ENCODE measurements at regions not wholly inside any gene's neighbourhood (a gene's known extent, or its start where the extent isn't known, plus 50 kb on each side); places are given as distances from the start of the nearest gene placed in this dataset.
"Not testable (repeated sequence)": the region's sequence is repeated elsewhere in the genome, so short reads cannot be mapped to it uniquely, and the experiment has no call there.

- no peak for DNase-seq
These were observed 111.8 kb downstream of the CAPZA3 start for GRCh38 chr12:18849761-18850160.

- DNase-seq, result no peak
These were observed 112.8 kb downstream of the CAPZA3 start for GRCh38 chr12:18850752-18851151.

DNA sequence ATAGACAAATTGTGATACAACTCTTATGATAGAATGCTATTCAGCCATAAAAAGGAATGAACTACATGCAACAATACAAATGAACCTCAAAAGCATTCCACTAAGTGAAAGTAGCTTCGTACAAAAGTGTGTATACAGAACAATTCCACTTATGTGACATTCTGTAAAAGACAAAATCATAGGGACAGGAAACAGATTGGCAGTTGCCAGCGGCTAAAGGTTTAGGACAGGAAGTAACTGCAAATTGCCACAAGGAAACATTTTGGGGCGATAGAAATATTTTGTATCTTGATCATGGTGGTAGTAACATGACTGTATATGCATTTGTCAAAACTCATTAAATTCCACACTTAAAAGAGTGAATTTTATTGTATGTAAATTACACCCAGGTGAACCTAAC lies 113.4 kb downstream of the CAPZA3 start:
- no peak for DNase-seq

DNA sequence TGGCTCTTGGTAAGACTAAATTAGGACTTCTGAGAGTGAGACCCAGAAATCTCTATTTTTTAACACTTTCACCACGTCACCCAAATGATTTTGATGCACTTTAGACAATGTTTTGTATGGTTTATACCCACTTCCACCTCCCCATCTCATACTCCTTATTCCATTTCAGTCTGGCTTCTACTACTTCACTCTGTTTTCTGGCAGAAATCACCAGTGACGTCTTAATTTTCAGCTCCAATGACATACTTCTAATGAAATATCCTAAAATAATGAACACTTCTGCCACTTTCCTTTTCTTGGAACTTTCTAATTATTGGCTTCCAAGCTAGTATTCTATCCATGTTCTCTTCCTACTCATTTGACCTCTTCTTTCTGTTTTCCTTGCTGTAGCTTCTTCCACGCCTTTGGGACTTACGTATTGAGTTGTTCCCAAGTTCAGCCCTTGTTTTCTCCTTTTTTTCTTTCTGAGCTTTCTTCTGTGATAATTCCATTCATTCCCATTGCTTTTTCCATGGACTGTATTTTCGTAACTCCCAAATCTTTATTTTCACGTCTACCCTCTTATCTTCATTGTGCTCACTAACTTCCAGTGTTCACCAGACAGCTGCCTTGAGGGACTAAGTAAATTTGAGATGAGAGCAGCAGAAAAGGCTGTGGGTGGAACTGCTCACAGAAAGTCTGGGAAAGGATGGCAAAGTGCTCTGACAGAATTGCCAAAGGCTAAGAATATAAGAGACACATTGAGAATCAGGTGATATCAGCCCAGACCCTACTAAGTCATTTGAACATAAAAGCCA lies 115.8 kb downstream of the CAPZA3 start:
- no peak for DNase-seq

DNA sequence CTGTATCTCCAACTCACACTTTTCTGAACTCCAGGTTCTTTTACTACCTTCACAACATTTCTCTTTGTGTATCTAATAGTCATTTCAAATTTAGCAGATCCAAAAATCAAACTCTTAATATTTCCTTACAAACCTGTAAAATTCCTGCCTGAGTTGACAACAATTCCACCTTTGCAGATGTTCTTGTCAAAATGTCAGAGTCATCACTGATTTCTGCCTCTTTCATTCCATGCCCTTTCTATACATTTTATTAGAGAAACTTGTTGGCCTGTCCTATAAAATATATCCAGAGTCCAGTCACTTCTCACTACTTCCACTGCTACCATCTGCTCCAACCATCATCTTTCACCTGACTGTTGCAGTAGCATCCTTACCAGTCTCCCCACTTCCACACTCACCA lies 119.7 kb downstream of the CAPZA3 start:
- no peak for DNase-seq

- DNase-seq, result no peak
These were observed 121.5 kb downstream of the CAPZA3 start for GRCh38 chr12:18859400-18859799.

GRCh38 chr12:18861287-18861858 lies 123.5 kb downstream of the CAPZA3 start:
- DNase-seq, result no peak

DNA sequence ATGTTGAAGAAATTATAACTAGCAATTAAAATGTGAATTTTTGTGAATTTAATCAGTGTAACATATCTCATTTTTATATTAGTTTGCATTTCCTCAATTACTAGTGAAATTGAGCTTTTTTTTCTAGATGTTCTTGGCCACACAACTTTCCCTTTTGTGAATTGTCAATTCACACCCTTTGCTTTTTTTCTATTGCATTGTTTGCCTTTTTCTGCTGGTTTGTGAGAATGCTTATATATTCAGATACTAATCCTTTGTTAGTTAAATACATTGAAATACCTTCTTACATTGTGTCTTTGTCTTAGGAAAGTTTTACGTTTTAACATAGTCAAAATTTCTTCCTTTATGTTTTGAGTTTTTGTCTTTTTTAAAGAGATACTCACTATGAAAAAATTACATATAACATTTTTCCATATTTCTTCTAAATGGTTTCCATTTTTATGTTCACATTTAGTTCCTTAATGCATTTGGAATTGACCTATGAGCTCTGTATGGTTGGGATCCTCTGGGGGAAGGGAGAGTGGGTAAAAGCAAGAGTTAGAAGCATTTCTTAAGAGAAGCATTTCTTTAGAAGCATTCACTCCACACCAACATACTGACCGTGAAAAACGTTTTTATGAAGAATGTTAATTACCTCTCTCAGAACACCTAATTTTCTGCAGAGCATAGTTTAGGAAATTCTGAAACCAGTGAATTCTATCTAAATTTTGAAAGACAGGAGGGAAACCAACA lies 126.0 kb downstream of the CAPZA3 start:
- DNase-seq, result no peak

GRCh38 chr12:18864900-18865561 lies 127.1 kb downstream of the CAPZA3 start:
- DNase-seq, result no peak

DNA sequence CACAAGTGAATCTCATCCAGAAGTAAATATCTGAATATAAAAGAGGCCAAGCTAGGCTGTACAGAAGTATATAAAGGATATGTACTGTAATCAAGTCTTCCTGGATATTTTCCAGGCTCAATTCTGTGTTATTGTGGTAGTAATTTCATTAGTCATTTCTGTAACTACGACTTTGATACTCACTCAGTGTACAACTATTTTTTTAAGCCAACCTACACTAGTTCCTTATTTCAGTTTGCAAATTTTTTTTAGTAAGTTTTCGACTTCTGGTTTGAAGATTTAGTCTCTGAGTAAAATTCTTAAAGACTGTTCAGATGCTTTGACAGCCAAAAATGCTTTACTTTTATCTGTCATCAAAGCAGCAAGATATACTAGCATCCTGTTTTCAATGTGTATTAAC lies 130.8 kb downstream of the CAPZA3 start:
- no peak for DNase-seq

- DNase-seq, result no peak
These were observed 134.9 kb downstream of the CAPZA3 start for GRCh38 chr12:18872770-18873169.

DNA sequence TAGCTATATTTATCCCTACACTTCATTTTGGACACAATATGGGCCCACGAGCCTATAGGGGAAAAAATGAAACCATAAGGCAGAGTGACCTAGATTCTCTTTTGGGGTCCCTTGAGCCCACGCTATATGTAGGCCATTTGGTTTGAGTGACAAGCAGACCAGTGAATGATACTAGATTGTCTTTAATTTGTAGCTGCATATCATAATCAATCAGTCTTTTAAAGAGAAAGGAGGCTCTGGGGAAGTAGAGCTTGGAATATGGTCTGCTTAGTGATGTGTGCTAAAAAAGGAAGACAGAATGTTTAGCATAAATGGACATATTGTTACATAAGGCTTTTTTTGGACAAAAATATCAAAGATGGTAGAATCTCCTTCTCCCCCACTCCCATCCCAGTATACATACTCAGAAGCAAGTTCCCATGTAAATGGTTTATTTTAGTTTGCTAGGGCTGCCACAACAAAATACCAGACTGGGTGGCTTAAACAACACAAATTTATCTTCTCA lies 140.8 kb downstream of the CAPZA3 start:
- DNase-seq, result no peak

GRCh38 chr12:18882690-18883089 lies 144.8 kb downstream of the CAPZA3 start:
- DNase-seq, result no peak

DNA sequence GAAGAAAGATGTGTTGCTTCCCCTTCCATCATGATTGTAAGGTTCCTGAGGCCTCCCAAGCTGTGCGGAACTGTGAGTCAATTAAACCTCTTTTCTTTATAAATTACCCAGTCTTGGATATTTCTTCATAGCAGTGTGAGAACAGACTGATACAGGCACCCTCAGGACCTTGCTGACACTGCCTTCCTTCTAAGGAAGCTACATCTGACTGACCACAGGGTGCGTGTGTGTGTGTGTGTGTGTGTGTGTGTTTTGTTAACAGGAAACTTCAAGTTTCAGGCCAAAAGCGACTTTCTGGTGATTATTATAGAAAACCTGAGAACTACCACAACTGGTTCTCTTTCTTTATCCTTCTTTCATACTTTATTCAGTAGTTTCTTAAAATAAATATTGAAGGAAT lies 149.0 kb downstream of the CAPZA3 start:
- no peak for DNase-seq

GRCh38 chr12:18887368-18887767 lies 149.4 kb downstream of the CAPZA3 start:
- no peak for DNase-seq

DNA sequence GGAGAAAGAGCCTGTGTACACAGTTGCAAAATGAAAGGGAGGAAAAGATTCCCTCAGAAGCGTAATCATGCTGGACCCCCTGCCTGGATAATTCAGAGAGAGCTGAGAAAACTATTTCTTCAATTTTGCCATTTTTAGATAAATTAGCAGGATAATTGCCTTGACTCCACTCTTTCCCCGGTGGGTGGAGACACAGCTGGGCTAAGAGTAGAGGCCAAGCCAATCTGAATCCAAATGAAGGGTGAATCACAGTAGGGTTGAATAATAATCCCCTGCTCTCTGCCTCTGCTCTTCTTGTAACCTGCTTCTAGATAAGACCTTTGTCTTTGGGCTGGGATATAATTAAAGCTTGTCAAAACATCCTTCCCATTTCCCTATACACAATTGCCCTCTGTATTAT lies 150.1 kb downstream of the CAPZA3 start:
- no peak for DNase-seq

DNA sequence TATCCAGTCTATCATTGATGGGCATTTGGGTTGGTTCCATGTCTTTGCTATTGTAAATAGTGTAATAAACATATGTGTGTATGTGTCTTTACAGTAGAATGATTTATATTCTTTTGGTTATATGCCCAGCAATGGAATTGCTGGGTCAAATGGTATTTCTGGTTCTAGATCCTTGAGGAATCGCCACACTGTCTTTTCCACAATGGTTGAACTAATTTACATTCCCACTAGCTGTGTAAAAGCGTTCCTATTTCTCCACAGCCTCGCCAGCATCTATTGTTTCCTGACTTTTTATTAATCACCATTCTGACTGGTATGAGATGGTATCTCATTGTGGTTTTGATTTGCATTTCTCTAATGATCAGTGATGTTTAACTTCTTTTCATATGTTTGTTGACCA lies 152.7 kb downstream of the CAPZA3 start:
- not testable (repeated sequence) for DNase-seq

DNA sequence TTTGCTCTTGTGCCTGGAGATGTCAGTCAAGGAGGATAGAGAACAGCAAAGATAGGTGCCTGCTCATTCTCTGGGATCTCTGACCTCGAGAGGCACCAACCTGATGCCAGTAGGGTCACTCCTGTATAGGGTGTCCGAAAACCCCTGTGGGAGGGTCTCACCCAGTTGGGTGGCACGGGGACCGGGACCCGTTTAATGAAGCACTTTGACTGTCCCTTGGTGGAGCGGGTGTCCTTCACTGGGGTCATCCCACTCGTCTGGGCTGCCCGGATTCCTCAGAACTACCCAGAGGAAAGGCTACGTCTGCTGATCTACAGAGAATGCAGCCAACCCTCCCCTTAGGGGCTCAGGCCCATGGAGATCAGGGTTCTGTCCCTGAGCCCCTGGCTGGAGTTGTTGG lies 157.6 kb downstream of the CAPZA3 start:
- no peak for DNase-seq

DNA sequence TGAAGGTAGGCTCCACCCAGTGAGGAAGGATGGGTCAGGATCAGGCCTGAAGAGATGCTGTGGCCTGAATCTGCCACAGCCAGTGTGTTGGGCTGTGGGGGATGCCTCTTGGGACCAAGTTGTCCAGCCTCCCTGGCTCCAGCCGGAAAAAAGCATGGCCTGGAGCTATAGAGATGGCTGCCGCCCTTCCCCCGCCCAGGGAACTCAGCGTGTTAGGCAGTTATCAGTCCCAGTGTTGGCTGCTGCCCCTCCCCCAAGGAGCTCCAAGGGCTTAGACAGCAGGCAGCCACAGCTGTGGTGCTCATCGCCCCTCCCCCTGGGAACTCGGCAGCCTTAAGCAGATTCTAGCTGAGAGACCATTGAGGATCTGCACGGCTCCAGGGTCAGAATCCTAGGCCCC lies 158.0 kb downstream of the CAPZA3 start:
- DNase-seq, result no peak

DNA sequence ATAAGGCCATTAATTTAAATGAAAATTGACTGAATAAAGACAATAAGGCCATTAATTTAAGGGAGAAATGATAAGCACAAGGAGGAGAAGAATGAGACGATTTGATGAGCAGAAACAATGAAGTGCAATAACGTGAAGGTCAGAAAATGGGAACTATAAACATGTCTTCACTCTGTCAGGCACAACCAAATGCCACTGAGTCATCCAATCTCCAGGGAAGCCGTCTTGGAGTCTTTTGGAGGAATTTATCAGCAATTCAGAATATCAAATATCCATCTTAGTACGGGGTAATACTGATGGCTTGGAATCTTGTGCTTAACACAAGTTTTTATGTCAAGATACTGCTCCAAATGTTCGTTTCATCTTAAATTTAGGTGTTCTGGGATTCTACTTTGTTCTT lies 159.9 kb downstream of the CAPZA3 start:
- DNase-seq, result no peak

GRCh38 chr12:18898470-18898869 lies 160.6 kb downstream of the CAPZA3 start:
- DNase-seq, result no peak

DNA sequence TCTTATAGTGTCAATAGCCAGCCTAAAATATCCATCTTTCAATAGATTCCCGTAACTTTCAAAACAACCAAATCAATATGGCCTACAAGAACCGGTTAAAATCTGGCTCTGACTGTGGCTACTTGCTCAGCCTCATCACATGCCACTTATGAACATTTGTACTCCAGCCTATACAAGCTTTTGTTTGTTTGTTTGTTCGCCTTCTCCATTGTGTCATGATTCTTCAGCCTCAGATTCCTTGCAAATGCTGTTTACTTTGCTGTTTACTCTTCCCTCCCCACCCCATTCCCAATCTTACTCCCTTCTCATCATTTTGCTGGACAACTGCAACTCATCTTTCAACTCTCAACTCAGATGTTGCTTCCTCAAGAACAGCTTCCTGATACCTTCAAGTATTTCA lies 161.2 kb downstream of the CAPZA3 start:
- DNase-seq, result no peak

GRCh38 chr12:18899678-18900317 lies 161.9 kb downstream of the CAPZA3 start:
- DNase-seq, result no peak

Measured in NCI-H2029 (cell line).